Hepatocyte (in vitro differentiated cells): ENCODE measurements at regions not wholly inside any gene's neighbourhood (a gene's known extent, or its start where the extent isn't known, plus 50 kb on each side); places are given as distances from the start of the nearest gene placed in this dataset.
"Not testable (repeated sequence)": the region's sequence is repeated elsewhere in the genome, so short reads cannot be mapped to it uniquely, and the experiment has no call there.

ENCODE experiments used
- DNase-seq: peaks from one replicate; pipeline ENCODE4 v3.0.0-alpha.2; 2016; ENCODE audit warnings: low spot score
- H2AFZ ChIP-seq: fragments of 200-600 bp; sonication (generic); 2 replicates; pipeline ENCODE4 v1.6.0; 2016; ENCODE audit warnings: antibody characterized with exemption, mild to moderate bottlenecking
- H3K27ac ChIP-seq: fragments of 200-600 bp; sonication (generic); 2 replicates; pipeline ENCODE4 v1.5.1; 2016; ENCODE audit warnings: mild to moderate bottlenecking
- H3K27me3 ChIP-seq: fragments of 200-600 bp; sonication (generic); 2 replicates; pipeline ENCODE4 v1.6.1; 2016
- H3K36me3 ChIP-seq: fragments of 200-600 bp; sonication (generic); replicated peaks from 2 replicates; pipeline ENCODE4 v1.5.1; 2016; ENCODE audit warnings: low read depth; ENCODE audit not compliant: insufficient read depth
- H3K4me1 ChIP-seq: fragments of 200-600 bp; sonication (generic); 2 replicates; pipeline ENCODE4 v1.5.1; 2016; ENCODE audit warnings: mild to moderate bottlenecking, moderate library complexity; ENCODE audit not compliant: insufficient read depth
- H3K4me2 ChIP-seq: fragments of 200-600 bp; sonication (generic); 2 replicates; pipeline ENCODE4 v1.6.0; 2016
- H3K4me3 ChIP-seq: fragments of 200-600 bp; sonication (generic); 2 replicates; pipeline ENCODE4 v1.5.1; 2016; ENCODE audit warnings: mild to moderate bottlenecking
- H3K79me2 ChIP-seq: fragments of 200-600 bp; sonication (generic); 2 replicates; pipeline ENCODE4 v1.6.0; 2017; ENCODE audit warnings: mild to moderate bottlenecking
- H3K9me2 ChIP-seq: fragments of 200-600 bp; sonication (generic); replicated peaks from 2 replicates; pipeline ENCODE4 v1.6.0; 2017; ENCODE audit warnings: mild to moderate bottlenecking; ENCODE audit not compliant: insufficient read depth
- H3K9me3 ChIP-seq: fragments of 200-600 bp; sonication (generic); 2 replicates; pipeline ENCODE4 v1.5.1; 2016; ENCODE audit warnings: low read depth, mild to moderate bottlenecking
- H4K20me1 ChIP-seq: fragments of 200-600 bp; sonication (generic); 2 replicates; pipeline ENCODE4 v1.6.0; 2016; ENCODE audit warnings: mild to moderate bottlenecking; ENCODE audit not compliant: insufficient read depth, poor library complexity, severe bottlenecking
- CTCF ChIP-seq: fragments of 200-600 bp; sonication (generic); IDR thresholded peaks from 2 replicates; pipeline ENCODE4 v1.5.1; 2016; ENCODE audit warnings: antibody characterized with exemption, mild to moderate bottlenecking; ENCODE audit not compliant: poor library complexity
- EZH2 ChIP-seq: fragments of 200-600 bp; sonication (generic); IDR thresholded peaks from 2 replicates; pipeline ENCODE4 v1.6.1; 2016; ENCODE audit warnings: antibody characterized with exemption, mild to moderate bottlenecking, borderline replicate concordance
- EZH2phosphoT487 ChIP-seq: fragments of 200-600 bp; sonication (generic); IDR thresholded peaks from one replicate; pipeline ENCODE4 v1.6.1; 2018; ENCODE audit warnings: antibody characterized with exemption, mild to moderate bottlenecking, low read depth, moderate library complexity; ENCODE audit not compliant: unreplicated experiment, severe bottlenecking
- WGBS: methylation state at CpG from one replicate; pipeline ENCODE4 v1.1.6; 2016; ENCODE audit warnings: low lambda C conversion rate; ENCODE audit errors: missing lambda C conversion rate; 5-methylcytosine and 5-hydroxymethylcytosine counted together

DNA sequence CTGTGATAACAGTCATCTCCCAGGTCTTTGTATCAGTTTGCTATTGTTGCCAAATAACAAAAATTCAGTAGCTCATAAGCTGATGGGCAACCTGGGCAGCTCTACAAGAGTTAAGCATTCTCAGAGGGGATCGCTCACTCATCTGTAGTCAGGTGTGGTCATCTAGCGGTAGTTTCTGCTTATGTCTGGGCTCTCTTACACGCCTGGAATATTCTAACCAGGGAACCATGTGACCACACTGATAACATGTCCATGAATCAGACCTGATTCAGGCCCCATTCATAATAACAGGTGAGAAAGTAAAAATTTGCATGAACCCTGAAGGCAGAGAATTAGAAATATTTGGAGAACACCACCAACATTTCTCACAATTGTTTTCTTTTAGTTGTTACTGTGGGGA, 576.1 kb downstream of the SLCO4C1 start:
- H3K27ac ChIP-seq: no peak overlapping the region
- no peaks in the 10 kb centered on the region for H4K20me1 ChIP-seq
- H3K79me2 ChIP-seq: no peaks in the 10 kb centered on the region
- H2AFZ ChIP-seq: no peak overlapping the region
- H3K9me3 ChIP-seq: no peaks in the 10 kb centered on the region
- no peaks in the 10 kb centered on the region for H3K4me1 ChIP-seq
- no peaks in the 10 kb centered on the region for H3K9me2 ChIP-seq
- no peak overlapping the region for H3K4me3 ChIP-seq
- no peak for DNase-seq
- WGBS: 89% methylated on average over 3 of the region's 3 CpGs
- no peak overlapping the region for H3K4me2 ChIP-seq
- TF ChIP-seq EZH2phosphoT487 (no peak), CTCF (no peak), EZH2 (no peak)
- no peaks in the 10 kb centered on the region for H3K36me3 ChIP-seq
- no peaks in the 10 kb centered on the region for H3K27me3 ChIP-seq

- no peak for DNase-seq
- Histone ChIP-seq H3K4me1 (no peaks in the 10 kb centered on the region), H2AFZ (no peak overlapping the region), H3K27ac (no peak overlapping the region), H3K27me3 (no peaks in the 10 kb centered on the region), H3K79me2 (no peaks in the 10 kb centered on the region), H3K4me3 (no peak overlapping the region), H3K36me3 (no peaks in the 10 kb centered on the region), H3K4me2 (no peak overlapping the region), H3K9me3 (no peaks in the 10 kb centered on the region), H3K9me2 (no peaks in the 10 kb centered on the region), H4K20me1 (no peaks in the 10 kb centered on the region)
- WGBS: 92% methylated on average over 1 of the region's 1 CpG
- TF ChIP-seq CTCF (no peak), EZH2phosphoT487 (no peak), EZH2 (no peak)
Measured at GRCh38 chr5:101717721-101718120, 578.4 kb downstream of the SLCO4C1 start.

GRCh38 chr5:101716941-101717340, 579.1 kb downstream of the SLCO4C1 start:
- H4K20me1 ChIP-seq: no peaks in the 10 kb centered on the region
- 72% methylated on average over 1 of the region's 1 CpG for WGBS
- no peaks in the 10 kb centered on the region for H3K36me3 ChIP-seq
- no peak overlapping the region for H3K4me3 ChIP-seq
- H3K4me1 ChIP-seq: no peaks in the 10 kb centered on the region
- H3K79me2 ChIP-seq: no peaks in the 10 kb centered on the region
- TF ChIP-seq EZH2 (no peak), EZH2phosphoT487 (no peak), CTCF (no peak)
- no peaks in the 10 kb centered on the region for H3K9me3 ChIP-seq
- no peaks in the 10 kb centered on the region for H3K27me3 ChIP-seq
- no peak for DNase-seq
- no peak overlapping the region for H3K27ac ChIP-seq
- H3K4me2 ChIP-seq: no peak overlapping the region
- no peaks in the 10 kb centered on the region for H3K9me2 ChIP-seq
- no peak overlapping the region for H2AFZ ChIP-seq

DNA sequence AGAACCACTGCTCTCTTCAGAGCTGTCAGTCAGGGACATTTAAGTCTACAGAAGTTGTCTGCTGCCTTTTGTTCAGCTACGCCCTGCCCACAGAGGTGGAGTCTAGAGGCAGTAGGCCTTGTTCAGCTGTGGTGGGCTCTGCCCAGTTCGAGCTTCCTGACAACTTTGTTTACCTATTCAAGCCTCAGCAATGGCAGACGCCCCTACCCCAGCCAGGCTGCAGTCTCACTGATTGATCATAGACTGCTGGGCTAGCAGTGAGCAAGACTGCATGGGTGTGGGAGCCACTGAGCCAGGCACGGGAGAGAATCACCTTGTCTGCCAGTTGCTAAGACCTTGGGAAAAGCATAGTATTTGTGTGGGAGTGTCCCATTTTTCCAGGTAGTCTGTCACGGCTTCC, 580.3 kb downstream of the SLCO4C1 start:
- not testable (repeated sequence) for H3K9me3 ChIP-seq, H3K79me2 ChIP-seq, H3K4me1 ChIP-seq, H3K4me2 ChIP-seq, H3K36me3 ChIP-seq, H3K27me3 ChIP-seq, H4K20me1 ChIP-seq, H3K4me3 ChIP-seq, H3K27ac ChIP-seq, DNase-seq, H3K9me2 ChIP-seq, H2AFZ ChIP-seq
- 67% methylated on average over 5 of the region's 5 CpGs for WGBS
